Caco-2 (cell line): ENCODE measurements at regions not wholly inside any gene's neighbourhood (a gene's known extent, or its start where the extent isn't known, plus 50 kb on each side); places are given as distances from the start of the nearest gene placed in this dataset.

ENCODE experiments used
- BruUV-seq: library from RNA; stranded (reverse); fragments of 400-500 nt; replicated peaks from 2 replicates; lab custom pipeline; 2021; lab: Mats Ljungman, UMichigan
- CTCF ChIA-PET: fragments of 300-600 bp; sonication (Branson Sonifier 250); formaldehyde crosslinking; loops from one replicate; lab custom pipeline; 2022; ENCODE audit warnings: antibody characterized with exemption; lab: Charles Lee
- POLR2A ChIA-PET: fragments of 300-600 bp; sonication (Branson Sonifier 250); formaldehyde crosslinking; loops from one replicate; lab custom pipeline; 2022; ENCODE audit warnings: antibody characterized with exemption; lab: Charles Lee
- DNase-seq, 2 experiments: peaks; one replicate each; pipeline versions ENCODE4 v3.0.0 to v3.0.0-alpha.2; 2020 to 2022
- H3K27me3 ChIP-seq: replicated peaks from 2 replicates; pipeline ENCODE4 v1.6.0; 2011; ENCODE audit warnings: low read length; ENCODE audit not compliant: control insufficient read depth, insufficient read depth
- H3K36me3 ChIP-seq: 2 replicates; pipeline ENCODE4 v1.5.1; 2011; ENCODE audit warnings: low read length; ENCODE audit not compliant: control insufficient read depth, insufficient read depth
- H3K4me1 ChIP-seq: fragments of 250-450 bp; sonication (Bioruptor Pico); 2 replicates; pipeline ENCODE4 v1.5.1; 2020; ENCODE audit warnings: mild to moderate bottlenecking
- H3K4me3 ChIP-seq: 2 replicates; pipeline ENCODE4 v1.5.1; 2011; ENCODE audit warnings: low read depth, mild to moderate bottlenecking, control low read depth, low read length
- H3K9me3 ChIP-seq: fragments of 250-450 bp; sonication (Bioruptor Pico); 2 replicates; pipeline ENCODE4 v1.5.1; 2020; ENCODE audit warnings: mild to moderate bottlenecking, moderate library complexity
- H3K27ac Mint-ChIP-seq: one replicate; pipeline ENCODE4 v1.8.0; 2022; ENCODE audit warnings: mixed read lengths; ENCODE audit not compliant: unreplicated experiment
- H3K27me3 Mint-ChIP-seq: one replicate; pipeline ENCODE4 v1.8.0; 2022; ENCODE audit warnings: mixed read lengths; ENCODE audit not compliant: insufficient read depth, unreplicated experiment
- H3K36me3 Mint-ChIP-seq: one replicate; pipeline ENCODE4 v1.8.0; 2022; ENCODE audit warnings: mild to moderate bottlenecking, mixed read lengths; ENCODE audit not compliant: insufficient read depth, unreplicated experiment
- H3K4me1 Mint-ChIP-seq: one replicate; pipeline ENCODE4 v1.8.0; 2022; ENCODE audit warnings: low read depth, mixed read lengths; ENCODE audit not compliant: unreplicated experiment
- H3K4me3 Mint-ChIP-seq: one replicate; pipeline ENCODE4 v1.8.0; 2022; ENCODE audit warnings: mild to moderate bottlenecking, moderate library complexity, mixed read lengths; ENCODE audit not compliant: unreplicated experiment
- H3K9me3 Mint-ChIP-seq: one replicate; pipeline ENCODE4 v1.8.0; 2022; ENCODE audit warnings: mixed read lengths; ENCODE audit not compliant: unreplicated experiment
- intact Hi-C: fragments of 100-400 bp; cut with micrococcal nuclease; formaldehyde crosslinking; loops from one replicate; pipeline ENCODE4 v1.10.0; 2022; ENCODE audit not compliant: unreplicated experiment
- TF ChIP-seq, protein P1 (sequence below), 2 experiments: fragments of 200-600 bp in 1 of 2; IDR thresholded peaks; 1 replicate in 1 of 2; 2 replicates in 1 of 2; pipeline versions ENCODE4 v1.5.1 to v1.8.0; 2011 to 2022; ENCODE audit warnings: antibody characterized with exemption in 1 of 2, control low read depth in 1 of 2, inconsistent platforms in 1 of 2, low read depth in 1 of 2, low read length in 1 of 2, mild to moderate bottlenecking in 1 of 2, moderate library complexity in 1 of 2; ENCODE audit not compliant: insufficient read depth in 1 of 2, severe bottlenecking in 1 of 2, unreplicated experiment in 1 of 2

DNA sequence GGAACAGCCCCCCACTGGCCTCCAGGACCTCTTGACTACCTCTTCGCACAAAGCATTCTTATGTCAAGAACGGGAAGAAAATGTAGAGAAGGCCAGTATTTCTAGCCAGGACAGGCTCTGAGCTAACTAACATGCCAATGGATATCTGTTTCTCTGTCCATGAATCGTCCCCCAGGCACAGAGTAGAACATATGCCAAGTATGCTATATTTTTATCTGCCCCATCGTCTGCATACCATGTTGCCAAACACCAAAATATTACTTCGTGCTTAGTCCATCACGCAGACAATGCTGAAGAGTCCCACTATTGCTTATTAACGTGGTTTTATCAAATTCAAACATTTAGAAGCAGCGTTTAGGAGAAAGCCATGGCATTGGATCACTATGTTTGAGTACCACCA, 151.4 kb upstream of the CPSF6 start:
- POLR2A ChIA-PET: no interaction called here
- no peaks in the 10 kb centered on the region for H3K36me3 Mint-ChIP-seq
- H3K9me3 Mint-ChIP-seq: peaks cover 10% of the 10 kb centered on the region
- Histone ChIP-seq H3K36me3 (no peaks in the 10 kb centered on the region), H3K9me3 (no peaks in the 10 kb centered on the region), H3K27me3 (no peaks in the 10 kb centered on the region), H3K4me1 (no peaks in the 10 kb centered on the region), H3K4me3 (no peak overlapping the region)
- TF ChIP-seq, protein P1, sequence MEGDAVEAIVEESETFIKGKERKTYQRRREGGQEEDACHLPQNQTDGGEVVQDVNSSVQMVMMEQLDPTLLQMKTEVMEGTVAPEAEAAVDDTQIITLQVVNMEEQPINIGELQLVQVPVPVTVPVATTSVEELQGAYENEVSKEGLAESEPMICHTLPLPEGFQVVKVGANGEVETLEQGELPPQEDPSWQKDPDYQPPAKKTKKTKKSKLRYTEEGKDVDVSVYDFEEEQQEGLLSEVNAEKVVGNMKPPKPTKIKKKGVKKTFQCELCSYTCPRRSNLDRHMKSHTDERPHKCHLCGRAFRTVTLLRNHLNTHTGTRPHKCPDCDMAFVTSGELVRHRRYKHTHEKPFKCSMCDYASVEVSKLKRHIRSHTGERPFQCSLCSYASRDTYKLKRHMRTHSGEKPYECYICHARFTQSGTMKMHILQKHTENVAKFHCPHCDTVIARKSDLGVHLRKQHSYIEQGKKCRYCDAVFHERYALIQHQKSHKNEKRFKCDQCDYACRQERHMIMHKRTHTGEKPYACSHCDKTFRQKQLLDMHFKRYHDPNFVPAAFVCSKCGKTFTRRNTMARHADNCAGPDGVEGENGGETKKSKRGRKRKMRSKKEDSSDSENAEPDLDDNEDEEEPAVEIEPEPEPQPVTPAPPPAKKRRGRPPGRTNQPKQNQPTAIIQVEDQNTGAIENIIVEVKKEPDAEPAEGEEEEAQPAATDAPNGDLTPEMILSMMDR (IDR thresholded peaks at IDR 0.05; ENCODE audit: insufficient read depth in 1 of 2, low read depth in 1 of 2, low read length in 1 of 2, severe bottlenecking in 1 of 2, unreplicated experiment in 1 of 2): no peak
- BruUV-seq: no TSS peak
- peaks cover 7% of the 10 kb centered on the region for H3K4me1 Mint-ChIP-seq
- H3K27me3 Mint-ChIP-seq: peaks cover 3% of the 10 kb centered on the region
- no peak overlapping the region for H3K27ac Mint-ChIP-seq
- CTCF ChIA-PET: no interaction called here
- no peak for DNase-seq
- intact Hi-C loops: no loop called here
- H3K4me3 Mint-ChIP-seq: no peak overlapping the region

DNA sequence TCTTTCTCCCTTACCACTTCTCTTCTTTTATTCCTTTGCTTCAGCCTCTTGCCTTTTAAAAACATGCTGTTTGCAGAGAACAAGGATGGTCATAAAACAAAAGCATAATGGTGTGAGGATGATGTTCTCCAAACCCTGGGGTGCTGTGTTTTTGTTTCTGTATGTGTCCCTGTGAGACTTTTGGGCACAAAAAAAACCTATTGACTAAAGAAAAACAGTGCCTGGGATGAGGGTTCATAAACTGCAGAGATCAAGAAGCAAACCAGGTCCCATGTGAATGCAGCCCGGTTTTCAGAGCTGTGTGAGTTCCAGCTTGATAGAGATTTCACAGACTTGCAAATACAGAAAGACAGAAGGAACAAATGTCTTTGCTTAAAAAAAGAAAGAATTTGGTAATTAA, 148.6 kb upstream of the CPSF6 start:
- no TSS peak for BruUV-seq
- Histone ChIP-seq H3K4me3 (no peak overlapping the region), H3K9me3 (no peaks in the 10 kb centered on the region), H3K36me3 (no peaks in the 10 kb centered on the region), H3K27me3 (no peaks in the 10 kb centered on the region), H3K4me1 (no peaks in the 10 kb centered on the region)
- POLR2A ChIA-PET: no interaction called here
- intact Hi-C loops: no loop called here
- Mint-ChIP-seq H3K4me1 (no peaks in the 10 kb centered on the region), H3K27me3 (peaks cover 3% of the 10 kb centered on the region), H3K9me3 (no peaks in the 10 kb centered on the region), H3K36me3 (no peaks in the 10 kb centered on the region), H3K4me3 (no peak overlapping the region), H3K27ac (no peak overlapping the region)
- TF ChIP-seq, protein P1 (IDR thresholded peaks at IDR 0.05; ENCODE audit: insufficient read depth in 1 of 2, low read depth in 1 of 2, low read length in 1 of 2, severe bottlenecking in 1 of 2, unreplicated experiment in 1 of 2): no peak
- DNase-seq: no peak
- CTCF ChIA-PET: no interaction called here

DNA sequence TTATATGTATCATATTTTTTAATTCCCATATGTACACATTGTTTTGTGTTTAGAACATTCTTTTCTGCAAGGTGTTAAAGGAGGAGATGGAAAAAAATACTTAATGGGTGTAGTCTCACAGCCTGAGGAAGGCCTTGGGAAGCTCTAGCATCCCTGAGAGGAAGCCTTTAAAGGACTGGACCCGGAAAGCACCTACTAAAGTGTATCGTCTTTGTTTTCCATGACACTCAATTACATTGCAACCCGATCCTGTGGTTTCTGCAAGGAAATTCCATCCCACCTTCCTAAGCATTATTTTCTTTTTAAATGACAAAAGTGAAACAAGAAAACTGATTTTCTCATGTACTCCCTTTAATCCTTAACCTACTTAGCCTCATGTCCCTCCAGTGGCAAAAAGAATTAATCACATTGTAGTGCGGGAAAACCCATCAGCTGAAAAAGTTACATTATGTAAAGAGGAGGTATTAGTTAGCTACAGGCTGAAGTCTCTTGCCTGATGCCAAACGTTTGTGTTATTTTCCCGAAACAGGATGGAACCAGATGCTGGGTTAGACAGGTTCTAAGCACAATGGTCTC, 147.8 kb upstream of the CPSF6 start:
- peaks cover 3% of the 10 kb centered on the region for H3K27me3 Mint-ChIP-seq
- no peaks in the 10 kb centered on the region for H3K9me3 Mint-ChIP-seq
- H3K4me1 Mint-ChIP-seq: no peaks in the 10 kb centered on the region
- no peak overlapping the region for H3K27ac Mint-ChIP-seq
- DNase-seq: no peak
- BruUV-seq: no TSS peak
- Histone ChIP-seq H3K27me3 (no peaks in the 10 kb centered on the region), H3K9me3 (no peaks in the 10 kb centered on the region), H3K4me1 (no peaks in the 10 kb centered on the region), H3K4me3 (no peak overlapping the region), H3K36me3 (no peaks in the 10 kb centered on the region)
- ChIA-PET POLR2A (no interaction called here), CTCF (no interaction called here)
- no peak overlapping the region for H3K4me3 Mint-ChIP-seq
- intact Hi-C loops: no loop called here
- no peaks in the 10 kb centered on the region for H3K36me3 Mint-ChIP-seq
- TF ChIP-seq, protein P1 (IDR thresholded peaks at IDR 0.05; ENCODE audit: insufficient read depth in 1 of 2, low read depth in 1 of 2, low read length in 1 of 2, severe bottlenecking in 1 of 2, unreplicated experiment in 1 of 2): no peak
